HUES64 (cell line): ENCODE measurements at regions not wholly inside any gene's neighbourhood (a gene's known extent, or its start where the extent isn't known, plus 50 kb on each side); places are given as distances from the start of the nearest gene placed in this dataset.

Experiments
- H3K27ac ChIP-seq: 2 replicates; pipeline ENCODE4 v1.7.0; 2013; ENCODE audit warnings: low read depth, low read length, inconsistent platforms
- H3K27me3 ChIP-seq: 2 replicates; pipeline ENCODE4 v1.6.1; 2013; ENCODE audit warnings: mild to moderate bottlenecking, low read length; ENCODE audit not compliant: insufficient read depth
- H3K36me3 ChIP-seq: 2 replicates; pipeline ENCODE4 v1.6.1; 2013; ENCODE audit warnings: mild to moderate bottlenecking, low read length; ENCODE audit not compliant: insufficient read depth
- H3K4me1 ChIP-seq: 2 replicates; pipeline ENCODE4 v1.6.1; 2013; ENCODE audit warnings: mild to moderate bottlenecking, low read length, moderate library complexity; ENCODE audit not compliant: insufficient read depth
- H3K4me3 ChIP-seq: 2 replicates; pipeline ENCODE4 v1.5.1; 2013; ENCODE audit warnings: mild to moderate bottlenecking, low read length, moderate library complexity
- H3K9ac ChIP-seq: 2 replicates; pipeline ENCODE4 v1.6.1; 2013; ENCODE audit warnings: mild to moderate bottlenecking, low read depth, low read length
- H3K9me3 ChIP-seq: 2 replicates; pipeline ENCODE4 v1.6.1; 2013; ENCODE audit warnings: low read depth, low read length; ENCODE audit not compliant: insufficient read depth
- WGBS: fragments of 150-250, 120-280 bp; methylation state at CpG from one replicate; pipeline ENCODE4 v1.1.7; 2013; ENCODE audit warnings: missing lambda C conversion rate; 5-methylcytosine and 5-hydroxymethylcytosine counted together

DNA sequence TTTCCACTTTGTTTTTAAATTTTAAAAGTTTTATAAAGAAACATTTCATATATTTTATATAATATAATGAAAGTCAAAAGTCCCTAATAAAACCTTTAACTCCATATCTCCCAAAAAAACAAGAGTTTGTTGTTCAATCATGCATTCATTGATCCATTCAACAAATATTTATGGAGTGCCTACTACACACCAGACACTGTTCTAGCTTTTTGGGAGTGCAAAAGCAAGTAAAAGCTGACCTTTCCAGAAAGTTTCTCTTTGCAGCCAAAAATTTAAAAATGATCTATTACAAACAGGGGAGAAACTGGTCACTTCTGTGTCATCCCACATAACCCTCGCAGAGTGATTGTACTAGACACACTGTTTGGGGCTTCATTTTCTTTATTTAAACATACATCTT is 740.0 kb upstream of the TBX3 start:
- H3K36me3 ChIP-seq, result no peaks in the 10 kb centered on the region
- no peaks in the 10 kb centered on the region for H3K9me3 ChIP-seq
- no peaks in the 10 kb centered on the region for H3K4me1 ChIP-seq
- H3K4me3 ChIP-seq, result no peak overlapping the region
- WGBS, result 93% methylated on average over 1 of the region's 1 CpG
- H3K9ac ChIP-seq, result no peak overlapping the region
- no peaks in the 10 kb centered on the region for H3K27me3 ChIP-seq
- no peak overlapping the region for H3K27ac ChIP-seq

DNA sequence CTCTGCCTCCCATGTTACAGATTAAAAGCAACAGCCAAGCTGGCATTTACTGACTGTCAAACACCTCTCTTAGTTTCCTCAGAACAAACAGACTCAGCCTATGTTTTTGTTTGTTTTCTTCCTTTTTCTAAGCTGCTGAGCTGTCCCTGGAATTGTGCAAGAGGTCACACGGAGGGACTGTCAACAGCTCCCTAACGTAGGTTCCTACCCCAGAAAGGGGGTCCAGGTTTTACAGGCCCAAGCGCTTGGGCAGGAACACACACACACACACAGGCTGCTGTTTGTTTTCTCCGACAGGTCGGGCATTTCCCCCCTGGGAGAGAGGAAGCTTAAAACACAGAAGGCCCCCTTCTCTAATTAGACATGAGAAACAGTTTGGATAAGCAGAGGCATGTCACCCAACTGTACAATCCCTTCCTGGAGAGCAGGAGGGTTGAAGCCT is 739.6 kb upstream of the TBX3 start:
- no peaks in the 10 kb centered on the region for H3K4me1 ChIP-seq
- no peaks in the 10 kb centered on the region for H3K27me3 ChIP-seq
- H3K9ac ChIP-seq, result no peak overlapping the region
- H3K4me3 ChIP-seq, result no peak overlapping the region
- H3K36me3 ChIP-seq, result no peaks in the 10 kb centered on the region
- no peak overlapping the region for H3K27ac ChIP-seq
- WGBS, result 41% methylated on average over 4 of the region's 5 CpGs
- no peaks in the 10 kb centered on the region for H3K9me3 ChIP-seq

DNA sequence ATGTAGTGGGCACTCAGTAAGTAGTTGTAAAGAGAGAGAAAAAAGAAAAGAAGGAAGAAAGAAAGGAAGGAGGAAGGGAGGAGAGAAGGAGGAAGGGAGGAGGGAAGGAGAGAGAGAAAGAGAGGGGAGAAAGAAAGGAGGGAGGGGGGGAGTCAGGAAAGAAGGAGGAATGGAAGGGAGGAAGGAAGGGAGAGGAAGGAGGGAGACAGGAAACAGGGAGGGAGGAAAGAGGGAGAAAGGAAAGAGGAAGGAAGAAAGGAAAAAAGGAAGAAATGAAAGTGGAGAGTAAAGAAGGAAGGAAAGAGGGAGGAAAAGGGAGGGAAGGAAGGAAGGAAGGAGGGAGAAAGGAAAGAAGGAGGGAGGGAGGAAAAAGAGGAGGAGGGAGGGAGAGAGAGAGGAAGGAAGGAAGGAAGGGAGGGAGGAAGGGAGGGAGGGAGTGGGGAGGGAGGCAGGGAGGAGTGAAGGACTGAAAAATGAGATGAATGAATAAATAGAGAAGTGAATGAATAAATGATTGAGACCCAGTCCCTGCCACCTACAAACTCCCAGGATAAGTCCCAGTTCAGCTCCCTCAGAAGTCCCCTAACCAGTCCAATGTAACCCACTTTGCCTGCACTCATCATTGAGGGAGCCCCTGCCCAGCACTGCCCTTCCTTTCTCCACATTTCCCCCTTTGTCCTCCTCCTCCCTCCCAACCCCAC is 739.0 kb upstream of the TBX3 start:
- Histone ChIP-seq H3K9me3 (no peaks in the 10 kb centered on the region), H3K27me3 (no peaks in the 10 kb centered on the region), H3K36me3 (no peaks in the 10 kb centered on the region), H3K4me3 (no peak overlapping the region), H3K9ac (no peak overlapping the region), H3K4me1 (no peaks in the 10 kb centered on the region), H3K27ac (no peak overlapping the region)

DNA sequence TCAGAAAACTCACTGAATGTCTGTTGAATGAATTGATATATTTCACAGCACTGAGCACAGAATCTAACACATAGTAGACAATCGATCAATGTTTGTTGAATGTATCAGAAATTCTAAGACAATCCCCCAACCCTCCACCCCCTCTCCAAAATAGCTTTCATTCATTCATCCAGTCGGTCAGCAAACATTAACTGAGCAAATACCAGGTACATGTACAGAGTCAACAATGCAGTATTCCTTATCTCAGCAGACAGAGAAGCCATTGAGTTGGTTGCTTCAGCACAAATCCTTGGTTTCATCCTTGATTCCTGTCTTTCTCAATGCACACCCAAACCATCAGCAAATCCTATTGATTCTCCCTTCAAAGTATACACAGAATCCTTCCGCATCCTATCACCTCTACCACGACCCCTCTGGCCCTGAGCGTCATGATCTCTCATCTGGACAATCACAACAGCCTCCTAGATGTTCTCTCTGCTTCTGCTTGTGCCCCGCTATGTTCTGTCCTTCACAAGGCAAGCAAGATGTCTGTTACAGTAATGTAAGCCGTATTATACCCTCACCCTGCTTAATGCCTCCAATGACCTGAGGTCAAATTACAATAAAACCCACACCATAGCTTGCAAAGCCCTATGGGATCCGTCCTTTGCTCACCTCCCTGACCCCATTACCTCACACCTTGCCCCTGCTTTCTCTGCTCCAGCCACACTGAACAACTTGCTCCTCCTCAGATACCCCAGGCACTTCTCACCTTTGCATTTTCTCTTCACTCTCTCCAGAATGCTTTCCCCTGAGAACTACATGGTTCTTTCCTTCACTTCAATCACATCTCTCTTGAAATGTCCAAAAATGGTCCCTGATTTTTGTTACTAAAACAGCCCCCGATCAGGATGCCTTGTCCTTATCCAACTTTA is 738.1 kb upstream of the TBX3 start:
- no peak overlapping the region for H3K4me3 ChIP-seq
- H3K9ac ChIP-seq, result no peak overlapping the region
- H3K36me3 ChIP-seq, result no peaks in the 10 kb centered on the region
- no peak overlapping the region for H3K27ac ChIP-seq
- H3K27me3 ChIP-seq, result no peaks in the 10 kb centered on the region
- H3K4me1 ChIP-seq, result no peaks in the 10 kb centered on the region
- WGBS, result 88% methylated on average over 9 of the region's 9 CpGs
- H3K9me3 ChIP-seq, result no peaks in the 10 kb centered on the region

DNA sequence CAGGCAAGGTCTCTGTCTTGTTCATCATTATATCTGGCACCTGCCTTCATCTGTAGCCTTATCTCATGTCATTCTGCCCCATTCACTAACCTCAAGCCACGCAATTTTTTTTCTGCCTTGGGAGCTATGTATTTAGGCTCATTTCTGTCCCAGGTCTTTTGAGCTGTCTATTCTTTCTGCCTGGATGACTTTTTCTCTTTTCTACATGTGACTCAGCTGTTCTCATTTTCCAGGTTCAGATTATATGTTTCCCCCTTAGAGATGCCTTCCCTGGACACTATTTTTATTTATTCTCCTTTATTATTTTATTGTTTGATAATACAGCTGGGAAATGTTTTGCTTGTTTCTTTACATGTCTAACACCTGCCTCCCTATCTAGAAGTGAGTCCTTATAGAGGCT is 737.4 kb upstream of the TBX3 start:
- H3K4me1 ChIP-seq, result no peaks in the 10 kb centered on the region
- H3K9me3 ChIP-seq, result no peaks in the 10 kb centered on the region
- H3K4me3 ChIP-seq, result no peak overlapping the region
- H3K27me3 ChIP-seq, result no peaks in the 10 kb centered on the region
- H3K9ac ChIP-seq, result no peak overlapping the region
- no peak overlapping the region for H3K27ac ChIP-seq
- WGBS, result 97% methylated on average over 1 of the region's 1 CpG
- no peaks in the 10 kb centered on the region for H3K36me3 ChIP-seq

DNA sequence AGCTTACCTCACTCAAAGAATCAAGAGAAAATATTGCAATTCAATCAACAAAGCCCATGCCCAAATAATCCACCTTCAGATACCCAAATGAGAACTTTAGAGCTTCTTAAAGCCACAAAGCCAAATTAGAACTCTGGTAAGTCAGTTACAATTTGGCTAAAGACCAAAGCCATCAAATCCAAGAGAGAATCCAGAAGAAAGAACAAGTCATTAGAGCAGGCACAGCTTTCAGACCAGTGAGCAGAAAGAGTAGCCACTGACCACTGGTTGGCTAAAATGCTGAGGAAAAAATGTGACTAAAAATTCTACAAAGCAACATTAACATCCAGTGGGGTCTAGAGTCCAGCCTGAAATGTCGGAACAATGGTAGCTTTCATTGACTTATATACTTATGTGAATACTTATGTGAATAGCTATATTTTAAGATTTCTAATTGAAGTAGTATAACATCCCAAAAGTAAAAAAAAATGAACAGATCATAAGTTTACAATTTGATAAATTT is 735.2 kb upstream of the TBX3 start:
- no peaks in the 10 kb centered on the region for H3K27me3 ChIP-seq

DNA sequence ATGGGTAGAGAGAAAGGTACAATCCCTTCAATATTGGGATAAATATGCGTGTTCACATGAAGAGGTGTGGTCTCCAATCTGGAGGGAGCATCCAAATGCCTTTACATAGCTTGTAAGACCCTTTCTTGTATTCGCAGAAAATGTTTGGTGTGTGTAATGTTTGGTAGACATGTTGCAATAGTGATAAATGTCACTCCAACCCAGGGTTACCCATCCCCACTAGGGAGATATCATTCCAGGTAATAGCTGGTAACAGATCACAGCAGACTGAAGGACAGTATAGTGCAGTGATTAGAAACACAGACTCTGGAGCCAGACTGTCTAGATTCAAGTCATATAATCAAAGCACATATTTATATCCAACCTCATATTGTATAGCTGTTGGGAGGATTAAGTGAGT is 733.6 kb upstream of the TBX3 start:
- H3K4me3 ChIP-seq, result no peak overlapping the region
- no peaks in the 10 kb centered on the region for H3K27me3 ChIP-seq
- H3K9ac ChIP-seq, result no peak overlapping the region
- WGBS, result 91% methylated on average over 2 of the region's 2 CpGs
- no peaks in the 10 kb centered on the region for H3K4me1 ChIP-seq
- no peaks in the 10 kb centered on the region for H3K36me3 ChIP-seq
- H3K9me3 ChIP-seq, result no peaks in the 10 kb centered on the region
- H3K27ac ChIP-seq, result no peak overlapping the region

More for the DNA sequence above, 735.2 kb upstream of the TBX3 start:
- Histone ChIP-seq H3K27ac (no peak overlapping the region), H3K9me3 (no peaks in the 10 kb centered on the region), H3K36me3 (no peaks in the 10 kb centered on the region), H3K4me3 (no peak overlapping the region), H3K9ac (no peak overlapping the region), H3K4me1 (no peaks in the 10 kb centered on the region)
- no CpG with 5 or more reads among the region's 1 CpG for WGBS

DNA sequence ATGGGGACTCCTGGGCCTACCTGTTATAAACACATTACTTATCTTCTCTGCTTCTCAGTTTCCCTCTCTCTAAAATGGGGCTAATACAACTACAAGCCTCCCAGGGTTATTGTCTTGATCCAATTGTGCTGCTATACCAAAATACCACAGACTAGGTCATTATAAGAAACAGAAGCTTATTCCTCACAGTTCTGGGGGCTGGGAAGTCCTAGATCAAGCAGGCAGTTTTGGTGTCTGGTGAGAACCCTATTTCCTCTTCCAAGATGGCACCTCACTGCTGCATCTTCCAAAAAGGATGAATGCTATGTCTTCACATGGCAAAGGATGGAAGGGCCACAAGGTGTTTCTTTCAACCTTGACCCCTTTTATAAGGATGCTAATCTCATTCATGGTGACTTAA is 732.9 kb upstream of the TBX3 start:
- Histone ChIP-seq H3K4me3 (no peak overlapping the region), H3K9me3 (no peaks in the 10 kb centered on the region), H3K27ac (no peak overlapping the region), H3K27me3 (no peaks in the 10 kb centered on the region), H3K4me1 (peaks cover 6% of the 10 kb centered on the region; the same call in 1 of the 2 replicates), H3K36me3 (no peaks in the 10 kb centered on the region), H3K9ac (no peak overlapping the region)

DNA sequence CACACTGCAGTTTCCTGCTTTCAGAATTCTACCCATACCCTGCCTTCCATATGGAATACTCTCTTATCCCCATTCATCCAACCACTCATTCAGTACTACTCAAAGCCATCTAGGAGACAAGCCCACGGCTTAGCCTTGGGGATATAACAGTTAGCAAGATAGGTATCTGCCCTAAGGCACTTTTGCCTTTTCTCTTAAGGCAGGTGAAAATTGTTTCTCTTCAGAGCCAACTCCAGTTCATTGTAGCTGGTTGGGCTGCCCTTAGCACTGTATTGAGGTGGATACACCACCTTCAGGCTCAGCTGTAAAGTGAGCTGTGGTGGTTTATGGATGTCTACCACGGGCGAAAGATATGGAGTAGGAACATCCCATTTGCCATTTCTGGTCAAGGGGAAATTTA is 729.7 kb upstream of the TBX3 start:
- 93% methylated on average over 3 of the region's 3 CpGs for WGBS
- Histone ChIP-seq H3K27ac (no peak overlapping the region), H3K27me3 (no peaks in the 10 kb centered on the region), H3K4me1 (peaks cover 21% of the 10 kb centered on the region), H3K9me3 (no peaks in the 10 kb centered on the region), H3K4me3 (no peak overlapping the region), H3K9ac (no peak overlapping the region), H3K36me3 (no peaks in the 10 kb centered on the region)

DNA sequence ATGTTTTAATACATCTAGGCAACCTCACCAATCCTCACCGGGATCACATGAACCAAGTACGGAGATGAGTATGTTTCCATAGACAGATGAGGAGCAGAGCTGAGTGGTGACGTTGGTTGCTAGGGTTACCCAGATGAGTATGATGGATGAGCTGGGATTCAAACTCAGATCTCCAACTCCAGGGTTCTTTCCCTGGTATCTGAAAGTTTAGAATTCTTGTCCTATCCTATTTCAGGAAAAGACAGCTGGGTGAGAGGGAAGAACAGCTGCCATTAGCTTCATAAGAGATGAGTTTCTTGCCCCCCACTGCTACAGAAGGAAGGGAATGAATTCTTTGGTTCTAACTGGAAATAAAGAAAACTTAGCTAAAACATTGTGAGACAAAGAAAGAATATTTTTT is 728.9 kb upstream of the TBX3 start:
- H3K27me3 ChIP-seq, result no peaks in the 10 kb centered on the region
- no peak overlapping the region for H3K9ac ChIP-seq
- H3K4me3 ChIP-seq, result no peak overlapping the region
- H3K4me1 ChIP-seq, result peaks cover 21% of the 10 kb centered on the region
- no peak overlapping the region for H3K27ac ChIP-seq
- 94% methylated on average over 3 of the region's 3 CpGs for WGBS
- H3K9me3 ChIP-seq, result no peaks in the 10 kb centered on the region
- no peaks in the 10 kb centered on the region for H3K36me3 ChIP-seq

DNA sequence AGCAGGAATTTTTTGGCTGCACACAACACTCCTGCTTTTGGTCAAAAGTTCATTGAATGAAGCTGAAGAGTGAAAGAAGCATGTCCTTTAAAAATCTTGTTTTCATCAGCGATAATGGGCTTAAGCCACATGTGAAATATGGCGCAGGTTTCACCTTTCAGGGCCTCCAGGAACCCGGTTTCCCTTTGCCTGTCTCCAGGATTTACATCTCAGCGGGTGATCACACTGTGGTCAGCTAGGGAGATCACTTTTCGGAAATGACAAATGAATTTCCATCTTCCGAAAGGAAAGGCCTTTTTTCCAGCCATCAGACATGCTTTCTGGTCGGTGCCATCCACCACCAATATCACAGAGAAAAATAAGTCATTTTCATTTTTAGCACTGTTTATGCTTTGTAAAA is 727.1 kb upstream of the TBX3 start:
- no peaks in the 10 kb centered on the region for H3K9me3 ChIP-seq
- H3K27me3 ChIP-seq, result no peaks in the 10 kb centered on the region
- no peak overlapping the region for H3K4me3 ChIP-seq
- WGBS, result 33% methylated on average over 7 of the region's 7 CpGs
- no peak overlapping the region for H3K9ac ChIP-seq
- no peaks in the 10 kb centered on the region for H3K36me3 ChIP-seq
- no peak overlapping the region for H3K27ac ChIP-seq
- H3K4me1 ChIP-seq, result peaks cover 21% of the 10 kb centered on the region
